OCI-LY7 (cell line): ENCODE measurements at regions not wholly inside any gene's neighbourhood (a gene's known extent, or its start where the extent isn't known, plus 50 kb on each side); places are given as distances from the start of the nearest gene placed in this dataset.

ENCODE experiments used
- BruUV-seq: library from RNA; stranded (reverse); fragments of 400-500 nt; replicated peaks from 2 replicates; lab custom pipeline; 2021; lab: Mats Ljungman, UMichigan
- CTCF ChIA-PET: fragments of 300-600 bp; sonication (Branson Sonifier 250); formaldehyde crosslinking; loops from one replicate; lab custom pipeline; 2022; ENCODE audit warnings: antibody characterized with exemption; ENCODE audit not compliant: unreplicated experiment; lab: Charles Lee
- POLR2A ChIA-PET: fragments of 300-600 bp; sonication (Branson Sonifier 250); formaldehyde crosslinking; loops from one replicate; lab custom pipeline; 2022; ENCODE audit warnings: antibody characterized with exemption; lab: Charles Lee
- DNase-seq: peaks from one replicate; pipeline ENCODE4 v3.0.0-alpha.2; 2015; ENCODE audit warnings: low spot score
- H2AFZ ChIP-seq: fragments of 200-600 bp; sonication (generic), shearing (Covaris generic); 2 replicates; pipeline ENCODE4 v1.6.1; 2014; ENCODE audit warnings: mild to moderate bottlenecking, antibody characterized with exemption, low read length, moderate library complexity
- H3K27ac ChIP-seq: fragments of 200-600 bp; sonication (generic); 2 replicates; pipeline ENCODE4 v1.5.1; 2014; ENCODE audit warnings: mixed run types, low read depth, mild to moderate bottlenecking, moderate library complexity, low read length, inconsistent platforms; ENCODE audit not compliant: poor library complexity, severe bottlenecking
- H3K36me3 ChIP-seq: fragments of 200-600 bp; sonication (generic); 2 replicates; pipeline ENCODE4 v1.6.1; 2014; ENCODE audit warnings: mild to moderate bottlenecking, antibody characterized with exemption, low read length, moderate library complexity, mixed read lengths; ENCODE audit not compliant: insufficient read depth
- H3K4me1 ChIP-seq: fragments of 200-600 bp; sonication (generic); 2 replicates; pipeline ENCODE4 v1.5.1; 2014; ENCODE audit warnings: mild to moderate bottlenecking, low read length; ENCODE audit not compliant: insufficient read depth, poor library complexity, severe bottlenecking
- H3K4me2 ChIP-seq: fragments of 200-600 bp; sonication (generic); 2 replicates; pipeline ENCODE4 v1.6.1; 2014; ENCODE audit warnings: mild to moderate bottlenecking, low read length
- H3K4me3 ChIP-seq: fragments of 200-600 bp; sonication (generic); 2 replicates; pipeline ENCODE4 v1.5.1; 2014; ENCODE audit warnings: mild to moderate bottlenecking, low read depth, low read length; ENCODE audit not compliant: poor library complexity, severe bottlenecking
- H3K79me2 ChIP-seq: fragments of 200-600 bp; sonication (generic); 2 replicates; pipeline ENCODE4 v1.6.1; 2016; ENCODE audit warnings: low read depth, mild to moderate bottlenecking, low read length, moderate library complexity, mixed read lengths; ENCODE audit not compliant: insufficient read depth
- H3K9me2 ChIP-seq: fragments of 200-600 bp; sonication (generic); 2 replicates; pipeline ENCODE4 v1.6.1; 2016; ENCODE audit warnings: mild to moderate bottlenecking, low read length, mixed read lengths; ENCODE audit not compliant: insufficient read depth
- H3K9me3 ChIP-seq: fragments of 200-600 bp; sonication (generic); 2 replicates; pipeline ENCODE4 v1.6.1; 2014; ENCODE audit warnings: mild to moderate bottlenecking, mixed run types, low read length, mixed read lengths
- H4K20me1 ChIP-seq: fragments of 200-600 bp; sonication (generic); 2 replicates; pipeline ENCODE4 v1.6.1; 2014; ENCODE audit warnings: mild to moderate bottlenecking, antibody characterized with exemption, low read length, moderate library complexity, mixed read lengths; ENCODE audit not compliant: insufficient read depth
- EZH2phosphoT487 ChIP-seq: fragments of 200-600 bp; sonication (generic); IDR thresholded peaks from 2 replicates; pipeline ENCODE4 v1.6.1; 2018; ENCODE audit warnings: low read depth, borderline replicate concordance, mild to moderate bottlenecking, mixed run types, antibody characterized with exemption, low read length, moderate library complexity, mixed read lengths
- intact Hi-C: fragments of 100-400 bp; cut with micrococcal nuclease; formaldehyde crosslinking; loops from one replicate; pipeline ENCODE4 v1.10.0; 2022; ENCODE audit not compliant: unreplicated experiment
- TF ChIP-seq, protein P1 (sequence below): fragments of 200-600 bp; sonication (generic); conservative IDR thresholded peaks from 2 replicates; pipeline ENCODE4 v1.5.1; 2014; ENCODE audit warnings: mild to moderate bottlenecking, antibody characterized with exemption, low read length, moderate library complexity, mixed read lengths

DNA sequence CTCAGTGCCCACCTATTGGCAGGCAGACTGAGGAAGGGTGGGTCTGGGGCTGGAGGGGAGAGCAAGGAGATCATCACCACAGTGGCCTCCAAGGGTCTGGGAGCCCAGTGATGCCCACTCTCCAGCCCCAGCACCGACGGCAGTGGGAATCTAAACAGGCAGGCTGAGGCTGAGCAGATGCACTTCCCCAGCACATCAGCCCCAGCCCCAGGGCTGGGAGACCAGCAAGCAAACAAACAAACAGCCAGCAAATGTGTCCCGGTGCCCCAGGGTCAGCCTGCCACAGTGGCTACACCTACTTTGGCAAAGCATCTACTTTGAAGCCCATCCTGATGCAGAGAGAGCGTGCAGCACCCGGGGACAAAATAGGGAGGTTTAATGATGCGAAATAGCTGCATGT is 216.3 kb upstream of the ZC3H12A start:
- H3K9me3 ChIP-seq, result no peaks in the 10 kb centered on the region
- H3K4me3 ChIP-seq, result no peak overlapping the region
- POLR2A ChIA-PET, result no interaction called here
- H2AFZ ChIP-seq, result no peak overlapping the region
- no TSS peak for BruUV-seq
- CTCF ChIA-PET, result no interaction called here
- intact Hi-C loops, result no loop called here
- H3K4me1 ChIP-seq, result no peaks in the 10 kb centered on the region
- no peak overlapping the region for H3K4me2 ChIP-seq
- no peak for DNase-seq
- H3K9me2 ChIP-seq, result no peaks in the 10 kb centered on the region
- H3K36me3 ChIP-seq, result no peaks in the 10 kb centered on the region
- H3K27ac ChIP-seq, result no peak overlapping the region
- H4K20me1 ChIP-seq, result no peaks in the 10 kb centered on the region
- TF ChIP-seq, protein P1, sequence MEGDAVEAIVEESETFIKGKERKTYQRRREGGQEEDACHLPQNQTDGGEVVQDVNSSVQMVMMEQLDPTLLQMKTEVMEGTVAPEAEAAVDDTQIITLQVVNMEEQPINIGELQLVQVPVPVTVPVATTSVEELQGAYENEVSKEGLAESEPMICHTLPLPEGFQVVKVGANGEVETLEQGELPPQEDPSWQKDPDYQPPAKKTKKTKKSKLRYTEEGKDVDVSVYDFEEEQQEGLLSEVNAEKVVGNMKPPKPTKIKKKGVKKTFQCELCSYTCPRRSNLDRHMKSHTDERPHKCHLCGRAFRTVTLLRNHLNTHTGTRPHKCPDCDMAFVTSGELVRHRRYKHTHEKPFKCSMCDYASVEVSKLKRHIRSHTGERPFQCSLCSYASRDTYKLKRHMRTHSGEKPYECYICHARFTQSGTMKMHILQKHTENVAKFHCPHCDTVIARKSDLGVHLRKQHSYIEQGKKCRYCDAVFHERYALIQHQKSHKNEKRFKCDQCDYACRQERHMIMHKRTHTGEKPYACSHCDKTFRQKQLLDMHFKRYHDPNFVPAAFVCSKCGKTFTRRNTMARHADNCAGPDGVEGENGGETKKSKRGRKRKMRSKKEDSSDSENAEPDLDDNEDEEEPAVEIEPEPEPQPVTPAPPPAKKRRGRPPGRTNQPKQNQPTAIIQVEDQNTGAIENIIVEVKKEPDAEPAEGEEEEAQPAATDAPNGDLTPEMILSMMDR, result no peak
- H3K79me2 ChIP-seq, result no peaks in the 10 kb centered on the region

DNA sequence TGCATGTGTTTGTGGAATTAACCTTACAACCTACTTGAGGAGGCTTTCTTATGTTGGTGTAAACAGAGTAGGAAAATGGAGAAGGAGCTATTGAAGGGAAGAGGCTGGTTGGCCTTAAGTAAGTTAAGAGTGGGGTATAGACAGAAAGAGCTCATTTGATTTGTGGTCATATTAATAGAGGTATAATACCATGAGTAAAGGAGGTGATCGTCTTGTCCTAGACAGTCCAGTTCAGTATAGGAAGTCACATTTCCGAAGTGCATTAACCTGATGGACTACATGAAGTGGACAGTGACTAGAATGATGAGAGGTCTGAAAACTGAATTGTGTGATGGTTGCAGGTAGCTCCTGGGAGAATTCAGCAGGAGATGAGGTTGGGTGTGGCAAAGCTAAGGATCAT is 215.4 kb upstream of the ZC3H12A start:
- H4K20me1 ChIP-seq, result no peaks in the 10 kb centered on the region
- H3K4me1 ChIP-seq, result no peaks in the 10 kb centered on the region
- TF ChIP-seq EZH2phosphoT487, result no peak
- TF ChIP-seq, protein P1, result no peak
- no peak overlapping the region for H3K4me2 ChIP-seq
- no peak overlapping the region for H3K27ac ChIP-seq
- no peaks in the 10 kb centered on the region for H3K9me3 ChIP-seq
- ChIA-PET CTCF (no interaction called here), POLR2A (interaction anchor here (1.1 kb wide), 2 partner anchors 8 to 111 kb away, joined by 3 to 4 read pairs; no protein-coding TSS in a partner anchor)
- BruUV-seq, result no TSS peak
- intact Hi-C loops, result no loop called here
- H3K79me2 ChIP-seq, result no peaks in the 10 kb centered on the region
- no peak for DNase-seq
- H3K36me3 ChIP-seq, result no peaks in the 10 kb centered on the region
- H3K4me3 ChIP-seq, result no peak overlapping the region
- no peaks in the 10 kb centered on the region for H3K9me2 ChIP-seq
- H2AFZ ChIP-seq, result no peak overlapping the region

DNA sequence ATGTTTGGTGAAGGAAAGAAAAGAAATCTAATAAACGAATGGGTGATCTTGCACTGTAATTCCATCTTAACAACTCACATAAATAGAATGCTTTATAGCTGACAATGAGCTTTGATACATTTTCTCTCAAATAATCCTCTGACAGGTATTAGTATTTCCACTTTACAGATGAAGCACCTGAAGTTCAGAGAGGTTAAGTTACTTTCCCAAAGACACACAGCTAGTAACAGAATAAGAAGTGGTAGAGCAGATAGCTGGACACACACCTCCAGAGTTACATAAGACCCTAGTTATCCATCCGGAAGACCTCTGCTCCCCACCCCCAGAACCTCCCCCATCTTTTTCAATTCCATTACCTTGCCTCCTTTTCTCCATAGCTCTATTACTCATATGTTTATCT is 213.3 kb upstream of the ZC3H12A start:
- TF ChIP-seq, protein P1, result no peak
- no peak for TF ChIP-seq EZH2phosphoT487
- Histone ChIP-seq H3K4me1 (no peaks in the 10 kb centered on the region), H3K36me3 (no peaks in the 10 kb centered on the region), H3K4me2 (no peak overlapping the region), H3K9me3 (no peaks in the 10 kb centered on the region), H2AFZ (no peak overlapping the region), H4K20me1 (no peaks in the 10 kb centered on the region), H3K4me3 (no peak overlapping the region), H3K79me2 (no peaks in the 10 kb centered on the region), H3K27ac (no peak overlapping the region), H3K9me2 (no peaks in the 10 kb centered on the region)
- ChIA-PET CTCF (no interaction called here), POLR2A (no interaction called here)
- DNase-seq, result no peak
- intact Hi-C loops, result no loop called here
- BruUV-seq, result no TSS peak
